Neural progenitor cell (in vitro differentiated cells): ENCODE measurements at regions not wholly inside any gene's neighbourhood (a gene's known extent, or its start where the extent isn't known, plus 50 kb on each side); places are given as distances from the start of the nearest gene placed in this dataset.

Experiments used
- EZH2 ChIP-seq: fragments of 200-600 bp; sonication (generic); IDR thresholded peaks from 2 replicates; pipeline ENCODE4 v1.6.1; 2017; ENCODE audit warnings: antibody characterized with exemption, mild to moderate bottlenecking, moderate library complexity
- EZH2phosphoT487 ChIP-seq: fragments of 200-600 bp; sonication (generic); IDR thresholded peaks from 2 replicates; pipeline ENCODE4 v1.6.1; 2017; ENCODE audit warnings: antibody characterized with exemption
- TF ChIP-seq, protein P1 (sequence below): fragments of 200-600 bp; sonication (generic); IDR thresholded peaks from 2 replicates; pipeline ENCODE4 v1.5.1; 2017; ENCODE audit warnings: antibody characterized with exemption, mild to moderate bottlenecking

DNA sequence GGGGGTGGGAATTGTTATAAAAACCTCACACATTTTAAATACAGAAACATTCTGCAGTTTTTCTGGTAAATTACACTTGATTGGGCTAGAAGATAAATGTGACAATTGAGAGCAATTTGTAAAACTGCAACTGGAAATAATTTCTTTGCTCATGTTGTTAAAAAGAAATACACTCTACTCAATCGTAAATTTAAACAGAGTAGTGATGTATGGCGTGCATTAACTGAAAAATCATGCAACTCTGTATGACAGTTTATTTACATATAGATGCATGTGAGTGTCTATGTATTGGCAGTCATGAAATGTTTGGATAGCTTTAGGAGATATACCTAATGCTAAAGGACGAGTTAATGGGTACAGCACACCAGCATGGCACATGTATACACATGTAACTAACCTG, 554.9 kb downstream of the PRELID2 start:
- TF ChIP-seq EZH2 (no peak), EZH2phosphoT487 (no peak)
- TF ChIP-seq, protein P1, sequence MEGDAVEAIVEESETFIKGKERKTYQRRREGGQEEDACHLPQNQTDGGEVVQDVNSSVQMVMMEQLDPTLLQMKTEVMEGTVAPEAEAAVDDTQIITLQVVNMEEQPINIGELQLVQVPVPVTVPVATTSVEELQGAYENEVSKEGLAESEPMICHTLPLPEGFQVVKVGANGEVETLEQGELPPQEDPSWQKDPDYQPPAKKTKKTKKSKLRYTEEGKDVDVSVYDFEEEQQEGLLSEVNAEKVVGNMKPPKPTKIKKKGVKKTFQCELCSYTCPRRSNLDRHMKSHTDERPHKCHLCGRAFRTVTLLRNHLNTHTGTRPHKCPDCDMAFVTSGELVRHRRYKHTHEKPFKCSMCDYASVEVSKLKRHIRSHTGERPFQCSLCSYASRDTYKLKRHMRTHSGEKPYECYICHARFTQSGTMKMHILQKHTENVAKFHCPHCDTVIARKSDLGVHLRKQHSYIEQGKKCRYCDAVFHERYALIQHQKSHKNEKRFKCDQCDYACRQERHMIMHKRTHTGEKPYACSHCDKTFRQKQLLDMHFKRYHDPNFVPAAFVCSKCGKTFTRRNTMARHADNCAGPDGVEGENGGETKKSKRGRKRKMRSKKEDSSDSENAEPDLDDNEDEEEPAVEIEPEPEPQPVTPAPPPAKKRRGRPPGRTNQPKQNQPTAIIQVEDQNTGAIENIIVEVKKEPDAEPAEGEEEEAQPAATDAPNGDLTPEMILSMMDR, result no peak
